AG10803 (cell line): ENCODE measurements at regions not wholly inside any gene's neighbourhood (a gene's known extent, or its start where the extent isn't known, plus 50 kb on each side); places are given as distances from the start of the nearest gene placed in this dataset.

Source experiments
- DNase-seq: peaks from one replicate; pipeline ENCODE4 v3.0.0; 2010; ENCODE audit warnings: low read depth
- H3K4me3 ChIP-seq: 2 replicates; pipeline ENCODE4 v1.5.1; 2011; ENCODE audit warnings: mild to moderate bottlenecking, low read length, control low read depth
- CTCF ChIP-seq: conservative IDR thresholded peaks from 2 replicates; pipeline ENCODE4 v1.5.1; 2011; ENCODE audit warnings: mild to moderate bottlenecking, low read length, control low read depth, inconsistent platforms

GRCh38 chr11:115005663-115006062 is 327.3 kb downstream of the NXPE2 start:
- TF ChIP-seq CTCF = no peak

GRCh38 chr11:115007851-115008250 is 329.5 kb downstream of the NXPE2 start:
- no peak for DNase-seq
- no peak overlapping the region for H3K4me3 ChIP-seq
- no peak for TF ChIP-seq CTCF

More at GRCh38 chr11:115005663-115006062, 327.3 kb downstream of the NXPE2 start:
- no peak for DNase-seq
- H3K4me3 ChIP-seq = no peak overlapping the region

GRCh38 chr11:115008799-115009198 is 330.5 kb downstream of the NXPE2 start:
- H3K4me3 ChIP-seq = no peak overlapping the region
- no peak for TF ChIP-seq CTCF
- no peak for DNase-seq

GRCh38 chr11:115017529-115017928 is 339.2 kb downstream of the NXPE2 start:
- no peak for TF ChIP-seq CTCF
- DNase-seq = no peak
- H3K4me3 ChIP-seq = no peak overlapping the region

- DNase-seq = no peak
- no peak for TF ChIP-seq CTCF
- no peak overlapping the region for H3K4me3 ChIP-seq
These were observed 351.8 kb downstream of the NXPE2 start for GRCh38 chr11:115030166-115030565.

GRCh38 chr11:115036406-115037180 is 358.3 kb downstream of the NXPE2 start:
- DNase-seq = no peak
- TF ChIP-seq CTCF = no peak
- no peak overlapping the region for H3K4me3 ChIP-seq

- no peak for TF ChIP-seq CTCF
- H3K4me3 ChIP-seq = no peak overlapping the region
- no peak for DNase-seq
These were observed 363.7 kb downstream of the NXPE2 start for GRCh38 chr11:115042002-115042401.
